ENCODE measurements at regions not wholly inside any gene's neighbourhood (a gene's known extent, or its start where the extent isn't known, plus 50 kb on each side); places are given as distances from the start of the nearest gene placed in this dataset.

DNA sequence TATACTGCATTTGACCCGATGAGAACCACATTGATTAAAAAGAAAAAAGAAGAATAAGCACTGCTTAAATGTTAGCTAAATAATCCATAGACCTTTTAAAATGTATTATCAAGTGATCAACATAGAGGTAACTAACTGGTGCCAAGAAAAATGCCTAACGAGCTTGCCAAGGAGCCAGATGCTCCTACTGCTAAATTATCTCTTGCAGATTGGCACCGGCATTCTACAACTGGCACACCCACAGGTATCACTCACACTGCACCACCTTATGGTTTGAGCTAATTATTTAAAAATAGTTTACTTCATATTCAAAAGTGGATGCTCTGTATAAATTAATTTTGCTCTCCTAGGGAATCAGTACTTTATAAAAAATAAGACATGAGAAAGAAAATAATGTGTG, 341.6 kb upstream of the CDH7 start:
- no peaks in the 10 kb centered on the region for H4K20me1 ChIP-seq (ENCODE audit: insufficient read depth)
- no peaks in the 10 kb centered on the region for H3K27me3 ChIP-seq (ENCODE audit: insufficient read depth, low read depth, low read length)
- H3K36me3 ChIP-seq (ENCODE audit: insufficient read depth, low read length), result no peaks in the 10 kb centered on the region
- H3K9ac ChIP-seq (ENCODE audit: low read length), result no peak overlapping the region
- TF ChIP-seq TAF1 (IDR thresholded peaks at IDR 0.05; ENCODE audit: low read depth) (no peak), CTCF (IDR thresholded peaks at IDR 0.05; ENCODE audit: poor library complexity, severe bottlenecking) (no peak), EZH2 (IDR thresholded peaks at IDR 0.05; ENCODE audit: borderline replicate concordance, insufficient read depth, low read length, poor library complexity, severe bottlenecking) (no peak), REST (IDR thresholded peaks at IDR 0.05; ENCODE audit: borderline replicate concordance) (no peak), SMC3 (conservative IDR thresholded peaks at IDR 0.05; ENCODE audit: poor library complexity) (no peak), MXI1 (conservative IDR thresholded peaks at IDR 0.05; ENCODE audit: poor library complexity, severe bottlenecking) (no peak), EP300 (conservative IDR thresholded peaks at IDR 0.05; ENCODE audit: poor library complexity, severe bottlenecking) (no peak), RAD21 (conservative IDR thresholded peaks at IDR 0.05) (no peak), POLR2AphosphoS5 (IDR thresholded peaks at IDR 0.05) (no peak)
- no peak overlapping the region for H3K27ac ChIP-seq (ENCODE audit: low read length)
- H3K79me2 ChIP-seq (replicated peaks; ENCODE audit: insufficient read depth, low read length), result no peaks in the 10 kb centered on the region
- no peak overlapping the region for H2AFZ ChIP-seq (ENCODE audit: low read depth, low read length)
- H3K9me2 ChIP-seq (ENCODE audit: insufficient read depth, low read length), result no peaks in the 10 kb centered on the region
- H3K9me3 ChIP-seq (ENCODE audit: low read length), result no peaks in the 10 kb centered on the region
- no peak overlapping the region for H3K4me3 ChIP-seq (ENCODE audit: low read length)
- H3K4me2 ChIP-seq (ENCODE audit: low read length), result no peak overlapping the region
- no peaks in the 10 kb centered on the region for H3F3A ChIP-seq (ENCODE audit: insufficient read depth, low read length, poor library complexity, severe bottlenecking)

DNA sequence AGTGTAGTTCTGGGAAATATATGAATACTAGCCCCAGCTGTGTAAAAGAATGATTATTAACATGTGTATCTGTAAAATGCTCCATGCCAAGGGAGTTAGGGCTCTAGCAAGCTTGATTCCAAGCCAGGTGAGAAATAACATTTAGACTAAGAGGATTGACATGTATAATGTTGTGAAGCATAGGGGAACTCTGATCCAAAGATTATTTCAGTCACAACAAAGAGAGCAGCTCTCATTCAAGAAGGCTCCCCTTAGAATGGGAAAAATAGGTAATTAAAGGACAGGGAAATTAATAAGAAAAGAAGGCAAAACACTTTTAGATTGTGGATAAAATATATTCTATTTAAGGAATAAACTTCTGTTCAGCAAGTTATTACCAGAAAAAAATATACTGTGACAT, 347.3 kb upstream of the CDH7 start:
- TF ChIP-seq CTCF (IDR thresholded peaks at IDR 0.05; ENCODE audit: poor library complexity, severe bottlenecking), result no peak
- peak; percentile 75 for TF ChIP-seq EP300 (conservative IDR thresholded peaks at IDR 0.05; ENCODE audit: poor library complexity, severe bottlenecking)
- peak; percentile 67 for TF ChIP-seq POLR2AphosphoS5 (IDR thresholded peaks at IDR 0.05)
- no peak for TF ChIP-seq RAD21 (conservative IDR thresholded peaks at IDR 0.05)
- TF ChIP-seq EZH2 (IDR thresholded peaks at IDR 0.05; ENCODE audit: borderline replicate concordance, insufficient read depth, low read length, poor library complexity, severe bottlenecking), result no peak
- no peak for TF ChIP-seq TAF1 (IDR thresholded peaks at IDR 0.05; ENCODE audit: low read depth)
- TF ChIP-seq SMC3 (conservative IDR thresholded peaks at IDR 0.05; ENCODE audit: poor library complexity), result no peak
- no peak for TF ChIP-seq REST (IDR thresholded peaks at IDR 0.05; ENCODE audit: borderline replicate concordance)
- TF ChIP-seq MXI1 (conservative IDR thresholded peaks at IDR 0.05; ENCODE audit: poor library complexity, severe bottlenecking), result no peak
- Histone ChIP-seq H3K9ac (ENCODE audit: low read length) (no peak overlapping the region), H3K9me2 (ENCODE audit: insufficient read depth, low read length) (no peaks in the 10 kb centered on the region), H2AFZ (ENCODE audit: low read depth, low read length) (no peak overlapping the region), H3K79me2 (replicated peaks; ENCODE audit: insufficient read depth, low read length) (no peaks in the 10 kb centered on the region), H3F3A (ENCODE audit: insufficient read depth, low read length, poor library complexity, severe bottlenecking) (no peaks in the 10 kb centered on the region), H3K36me3 (ENCODE audit: insufficient read depth, low read length) (no peaks in the 10 kb centered on the region), H4K20me1 (ENCODE audit: insufficient read depth) (no peaks in the 10 kb centered on the region), H3K4me3 (ENCODE audit: low read length) (no peak overlapping the region), H3K9me3 (ENCODE audit: low read length) (no peaks in the 10 kb centered on the region), H3K27me3 (ENCODE audit: insufficient read depth, low read depth, low read length) (no peaks in the 10 kb centered on the region), H3K4me2 (ENCODE audit: low read length) (peak overlapping the region; percentile 13), H3K27ac (ENCODE audit: low read length) (no peak overlapping the region)

All from neural cell (in vitro differentiated cells).